K562 (cell line): ENCODE measurements at regions not wholly inside any gene's neighbourhood (a gene's known extent, or its start where the extent isn't known, plus 50 kb on each side); places are given as distances from the start of the nearest gene placed in this dataset.

Experiments
- ATAC-seq: fragments of 200-7000 bp; cut with Tn5 transposase; 3 replicates; pipeline ENCODE4 v1.9.1; 2020; ENCODE audit warnings: moderate library complexity
- BruUV-seq: library from RNA; stranded (reverse); fragments of 400-500 nt; replicated peaks from 2 replicates; lab custom pipeline; 2021; lab: Mats Ljungman, UMichigan
- CTCF ChIA-PET: fragments of 300-600 bp; formaldehyde crosslinking; extraction: SDS; loops from one replicate; lab custom pipeline; 2021; ENCODE audit warnings: low intra/inter-chr PET ratio; lab: Yijun Ruan, JAX
- POLR2A ChIA-PET: fragments of 300-600, 350-650 bp; sonication (Branson Sonifier 250); formaldehyde crosslinking; extraction: SDS; loops from one replicate; lab custom pipeline; 2021; ENCODE audit warnings: antibody characterized with exemption, inconsistent platforms; lab: Yijun Ruan, JAX
- DNase-seq, 4 experiments: peaks; one replicate each; pipeline versions ENCODE4 v3.0.0 to v3.0.0-alpha.2; 2011 to 2018; ENCODE audit warnings: low spot score in 3 of 4, mixed read lengths in 3 of 4; ENCODE audit errors: extremely low read depth in 1 of 4
- FAIRE-seq: peaks from 2 replicates; lab custom pipeline; 2011; peaks lifted over from hg19 to GRCh38; lab: Jason Lieb, UNC
- H2AFZ ChIP-seq: 2 replicates; pipeline ENCODE4 v1.6.0; 2011; ENCODE audit warnings: low read depth, low read length, control low read depth, inconsistent platforms
- H3K27ac ChIP-seq: fragments of 200-600 bp; 3 replicates; pipeline ENCODE4 v1.8.0; 2011; ENCODE audit warnings: low read depth, mild to moderate bottlenecking, control low read depth, inconsistent platforms, low read length, moderate library complexity, mixed read lengths; ENCODE audit errors: extremely low read depth
- H3K27me3 ChIP-seq, 2 experiments: fragments of 300-600 bp in 1 of 2; 2 replicates in 1 of 2; 3 replicates in 1 of 2; pipeline versions ENCODE4 v1.6.0 to v1.8.0; 2011; ENCODE audit warnings: inconsistent platforms in 2 of 2, low read length in 2 of 2, mild to moderate bottlenecking in 1 of 2, mixed read lengths in 1 of 2, moderate library complexity in 1 of 2; ENCODE audit not compliant: control insufficient read depth in 2 of 2, insufficient read depth in 2 of 2
- H3K36me3 ChIP-seq: fragments of 300-600 bp; 3 replicates; pipeline ENCODE4 v1.8.0; 2011; ENCODE audit warnings: mild to moderate bottlenecking, low read length, inconsistent platforms; ENCODE audit not compliant: control insufficient read depth, insufficient read depth
- H3K4me1 ChIP-seq, 2 experiments: fragments of 200-600 bp in 1 of 2; replicated peaks in 1 of 2; 2 replicates in 1 of 2; 3 replicates in 1 of 2; pipeline versions ENCODE4 v1.5.1 to v1.8.0; 2011; ENCODE audit warnings: inconsistent platforms in 2 of 2, low read length in 2 of 2, mild to moderate bottlenecking in 1 of 2, mixed read lengths in 1 of 2, moderate library complexity in 1 of 2; ENCODE audit not compliant: control insufficient read depth in 2 of 2, insufficient read depth in 2 of 2
- H3K4me2 ChIP-seq: 2 replicates; pipeline ENCODE4 v1.6.1; 2011; ENCODE audit warnings: low read length, control low read depth, inconsistent platforms, mixed read lengths; ENCODE audit not compliant: insufficient read depth
- H3K4me3 ChIP-seq: fragments of 200-600 bp; sonication (generic), shearing (Covaris generic); 2 replicates; pipeline ENCODE4 v1.5.1; 2016; ENCODE audit warnings: control low read depth, inconsistent platforms
- H3K79me2 ChIP-seq: fragments of 200-600 bp; 3 replicates; pipeline ENCODE4 v1.8.0; 2011; ENCODE audit warnings: low read length, inconsistent platforms; ENCODE audit not compliant: control insufficient read depth, insufficient read depth
- H3K9ac ChIP-seq, 2 experiments: 2 replicates each; pipeline versions ENCODE4 v1.6.0 to v1.6.1; 2011; ENCODE audit warnings: low read depth in 2 of 2, low read length in 2 of 2, control low read depth in 1 of 2, inconsistent platforms in 1 of 2, mild to moderate bottlenecking in 1 of 2, mixed read lengths in 1 of 2; ENCODE audit not compliant: insufficient read depth in 1 of 2
- H3K9me1 ChIP-seq: one replicate; pipeline ENCODE4 v1.6.0; 2011; ENCODE audit warnings: inconsistent platforms, mild to moderate bottlenecking, low read length, moderate library complexity; ENCODE audit not compliant: control insufficient read depth, insufficient read depth
- H3K9me3 ChIP-seq: replicated peaks from 2 replicates; pipeline ENCODE4 v1.5.1; 2011; ENCODE audit warnings: low read depth, low read length, inconsistent platforms; ENCODE audit not compliant: control insufficient read depth, insufficient read depth
- H4K20me1 ChIP-seq: replicated peaks from 2 replicates; pipeline ENCODE4 v1.6.1; 2011; ENCODE audit warnings: low read length, inconsistent platforms, mixed read lengths; ENCODE audit not compliant: control insufficient read depth, insufficient read depth
- ATF3 ChIP-seq, 2 experiments: fragments of 450-650 bp in 1 of 2; sonication (generic) in 1 of 2; formaldehyde crosslinking in 1 of 2; IDR thresholded peaks in 1 of 2; conservative IDR thresholded peaks in 1 of 2; 2 replicates each; pipeline versions ENCODE4 v1.6.1 to v1.8.1; 2016 to 2023; ENCODE audit warnings: mild to moderate bottlenecking in 2 of 2, moderate library complexity in 2 of 2, inconsistent platforms in 1 of 2, missing genetic modification reagents in 1 of 2
- CBX3 ChIP-seq, 2 experiments: IDR thresholded peaks; 1 replicate in 1 of 2; 2 replicates in 1 of 2; pipeline ENCODE4 v1.6.1; 2012; ENCODE audit warnings: inconsistent platforms in 2 of 2, low read length in 2 of 2, borderline replicate concordance in 1 of 2, control low read depth in 1 of 2
- FOSL1 ChIP-seq: fragments of 200-800 bp; sonication (Bioruptor generic); conservative IDR thresholded peaks from 2 replicates; pipeline ENCODE4 v1.6.1; 2016; ENCODE audit warnings: missing genetic modification characterization, missing compliant biosample characterization
- FOXA3 ChIP-seq, 2 experiments: fragments of 450-650 bp in 1 of 2; sonication (generic) in 1 of 2; formaldehyde crosslinking; IDR thresholded peaks in 1 of 2; conservative IDR thresholded peaks in 1 of 2; 2 replicates each; pipeline versions ENCODE4 v1.4.0 to v1.8.0; 2020 to 2022; ENCODE audit warnings: mild to moderate bottlenecking in 2 of 2, missing genetic modification reagents in 1 of 2
- GATAD2B ChIP-seq: fragments of 450-650 bp; IDR thresholded peaks from 2 replicates; pipeline ENCODE4 v1.6.1; 2017; ENCODE audit warnings: mild to moderate bottlenecking, borderline replicate concordance
- JUND ChIP-seq, 2 experiments: IDR thresholded peaks; 2 replicates in 1 of 2; 3 replicates in 1 of 2; pipeline ENCODE4 v1.6.1; 2011; ENCODE audit warnings: borderline replicate concordance in 2 of 2, low read depth in 2 of 2, low read length in 2 of 2, improper control_type of control experiment in 1 of 2, missing biosample characterization in 1 of 2, missing genetic modification characterization in 1 of 2, missing genetic modification reagents in 1 of 2
- LCOR ChIP-seq: sonication (generic); formaldehyde crosslinking; IDR thresholded peaks from 2 replicates; pipeline ENCODE4 v1.8.0; 2022; ENCODE audit warnings: mild to moderate bottlenecking, missing genetic modification reagents
- MEIS2 ChIP-seq: fragments of 450-650 bp; IDR thresholded peaks from 2 replicates; pipeline ENCODE4 v1.6.1; 2014; ENCODE audit warnings: mild to moderate bottlenecking; ENCODE audit not compliant: partially characterized antibody
- NCOA6 ChIP-seq: fragments of 450-650 bp; IDR thresholded peaks from 2 replicates; pipeline ENCODE4 v1.6.1; 2017; ENCODE audit warnings: mild to moderate bottlenecking
- PTTG1 ChIP-seq: fragments of 450-650 bp; IDR thresholded peaks from 2 replicates; pipeline ENCODE4 v1.6.1; 2016; ENCODE audit warnings: low read depth, mild to moderate bottlenecking, missing genetic modification characterization, missing compliant biosample characterization
- RAD21 ChIP-seq, 2 experiments: fragments of 250-450 bp in 1 of 2; fragments of 450-650 bp in 1 of 2; sonication (Bioruptor Pico) in 1 of 2; formaldehyde crosslinking in 1 of 2; IDR thresholded peaks in 1 of 2; conservative IDR thresholded peaks in 1 of 2; 2 replicates each; pipeline versions ENCODE4 v1.4.0 to v1.8.0; 2020 to 2022; ENCODE audit warnings: mild to moderate bottlenecking in 2 of 2, moderate library complexity in 1 of 2
- RCOR1 ChIP-seq, 2 experiments: IDR thresholded peaks; 2 replicates each; pipeline ENCODE4 v1.6.1; 2012; ENCODE audit warnings: low read depth in 2 of 2, low read length in 2 of 2, borderline replicate concordance in 1 of 2, improper control_type of control experiment in 1 of 2
- TAF15 ChIP-seq: fragments of 200-400 bp; formaldehyde crosslinking; IDR thresholded peaks from 2 replicates; pipeline ENCODE4 v1.6.1; 2017; ENCODE audit warnings: mild to moderate bottlenecking, low read depth, low read length, moderate library complexity
- TAL1 ChIP-seq: fragments of 450-650 bp; IDR thresholded peaks from 2 replicates; pipeline ENCODE4 v1.6.1; 2016; ENCODE audit warnings: mild to moderate bottlenecking
- TEAD4 ChIP-seq, 2 experiments: sonication (generic) in 1 of 2; formaldehyde crosslinking in 1 of 2; IDR thresholded peaks; 2 replicates each; pipeline versions ENCODE4 v1.6.1 to v1.8.0; 2012 to 2022; ENCODE audit warnings: borderline replicate concordance in 1 of 2, inconsistent platforms in 1 of 2, low read length in 1 of 2, mild to moderate bottlenecking in 1 of 2, missing genetic modification reagents in 1 of 2
- ZBTB17 ChIP-seq: fragments of 450-650 bp; formaldehyde crosslinking; IDR thresholded peaks from 2 replicates; pipeline ENCODE4 v1.4.0; 2020; ENCODE audit warnings: mild to moderate bottlenecking
- ZFPM2 ChIP-seq: fragments of 250-450 bp; sonication (Bioruptor Pico); IDR thresholded peaks from 2 replicates; pipeline ENCODE4 v1.5.1; 2022; ENCODE audit warnings: mild to moderate bottlenecking
- ZNF143 ChIP-seq: sonication (generic); formaldehyde crosslinking; IDR thresholded peaks from 2 replicates; pipeline ENCODE4 v1.9.0; 2022; ENCODE audit warnings: mild to moderate bottlenecking, missing genetic modification reagents
- ZNF174 ChIP-seq: fragments of 250-450 bp; sonication (Bioruptor Pico); IDR thresholded peaks from 2 replicates; pipeline ENCODE4 v1.4.0; 2020; ENCODE audit warnings: mild to moderate bottlenecking
- ZNF436 ChIP-seq: fragments of 250-450, 450-650 bp; sonication (Bioruptor Pico); formaldehyde crosslinking; IDR thresholded peaks from 2 replicates; pipeline ENCODE4 v1.7.0; 2020; ENCODE audit warnings: mild to moderate bottlenecking
- ZSCAN29 ChIP-seq: fragments of 450-650 bp; IDR thresholded peaks from 2 replicates; pipeline ENCODE4 v1.6.1; 2017
- WGBS: fragments of 100-300 bp; shearing (Covaris generic); methylation state at CpG from one replicate; pipeline ENCODE4 v1.1.6; 2016; ENCODE audit warnings: low coverage, mixed read lengths; ENCODE audit not compliant: insufficient coverage; ENCODE audit errors: missing lambda C conversion rate; 5-methylcytosine and 5-hydroxymethylcytosine counted together
- in situ Hi-C: fragments of 300-500 bp; cut with MboI; formaldehyde crosslinking; loops from 4 replicates; pipeline ENCODE4 v1.15.0; 2018; ENCODE audit warnings: inconsistent platforms, mixed read lengths
- intact Hi-C: fragments of 100-400 bp; cut with micrococcal nuclease; formaldehyde crosslinking; loops from 2 replicates; pipeline ENCODE4 v1.14.2; 2022

DNA sequence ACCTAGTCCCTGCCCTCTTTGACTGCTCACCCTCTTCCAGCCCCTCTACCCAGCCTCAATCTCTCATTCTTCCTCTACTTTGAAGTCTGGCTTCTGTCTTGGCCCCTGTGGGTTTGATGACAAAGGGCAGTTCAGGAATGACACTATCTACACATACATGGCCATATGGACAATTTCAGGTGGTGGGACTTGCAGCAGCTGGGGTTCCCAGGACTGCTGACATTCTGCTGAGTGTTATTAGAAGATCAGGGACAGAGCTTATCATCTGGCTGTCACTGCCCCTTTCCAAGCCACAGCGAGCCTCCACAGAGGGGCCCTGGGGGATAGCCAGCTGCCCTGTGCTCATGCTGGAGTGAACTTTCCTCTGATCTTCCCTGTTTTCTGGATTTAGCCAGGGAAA, 97.4 kb upstream of the IPO9 start (continued):
- TF ChIP-seq RCOR1 (IDR thresholded peaks at IDR 0.05; ENCODE audit: borderline replicate concordance in 1 of 2, low read depth in 2 of 2, low read length in 2 of 2), result no peak
- TF ChIP-seq PTTG1 (tag), result no peak
- TF ChIP-seq RAD21 (CRISPR knock-in tag; conservative IDR thresholded peaks at IDR 0.05 in 1 of 2, IDR thresholded peaks at IDR 0.05 in 1 of 2), result no peak
- no peak for TF ChIP-seq ZFPM2
- no peak for TF ChIP-seq ZSCAN29
- no peak for TF ChIP-seq ZNF174
- TF ChIP-seq FOXA3 (CRISPR knock-in tag; conservative IDR thresholded peaks at IDR 0.05 in 1 of 2, IDR thresholded peaks at IDR 0.05 in 1 of 2), result 0 out of 4 replicates have a peak, but pooled peaks of 1 of the 2 experiments have one; percentile 22
- peak; percentile 28; the same call in 1 of the 2 replicates for TF ChIP-seq TEAD4 (IDR thresholded peaks at IDR 0.05; ENCODE audit: low read length)
- TF ChIP-seq TEAD4 (CRISPR knock-in tag; IDR thresholded peaks at IDR 0.05; ENCODE audit: borderline replicate concordance), result no peak
- peak; percentile 24 for TF ChIP-seq MEIS2
- no peak for TF ChIP-seq GATAD2B

- 18% methylated on average over 2 of the region's 2 CpGs for WGBS
- POLR2A ChIA-PET, result interaction anchor here (0.6 to 1.5 kb wide), 5 partner anchors 11 to 588 kb away, joined by 3 to 6 read pairs (median 3); no protein-coding TSS in a partner anchor
- in situ Hi-C loops, result no loop called here
- TF ChIP-seq ZNF436 (CRISPR knock-in tag), result no peak
- no peak for TF ChIP-seq ZNF143
- TF ChIP-seq LCOR (CRISPR knock-in tag), result no peak
- no peak for TF ChIP-seq ZBTB17
- no peak for TF ChIP-seq CBX3 (IDR thresholded peaks at IDR 0.05; ENCODE audit: borderline replicate concordance in 1 of 2, low read length in 2 of 2)
- peak; percentile 57; the same call in 1 of the 2 replicates for TF ChIP-seq JUND (IDR thresholded peaks at IDR 0.05; ENCODE audit: borderline replicate concordance, low read depth, low read length)
- TF ChIP-seq JUND (tag; IDR thresholded peaks at IDR 0.05; ENCODE audit: borderline replicate concordance, low read depth, low read length), result peak; percentile 71
- TF ChIP-seq ATF3 (IDR thresholded peaks at IDR 0.05), result peak; percentile 66
- no peak for TF ChIP-seq ATF3 (CRISPR knock-in tag; conservative IDR thresholded peaks at IDR 0.05)
- no peak for TF ChIP-seq TAL1
- peak; percentile 77 for TF ChIP-seq FOSL1 (tag)
- TF ChIP-seq NCOA6, result no peak
- TF ChIP-seq TAF15, result no peak
Measured at GRCh38 chr1:201732351-201732750, 96.6 kb upstream of the IPO9 start.

More at GRCh38 chr1:201732351-201732750, 96.6 kb upstream of the IPO9 start:
- intact Hi-C loops, result no loop called here
- no peak overlapping the region for H3K9ac ChIP-seq
- no peak for DNase-seq
- H3K4me2 ChIP-seq, result no peak overlapping the region
- H3K4me3 ChIP-seq, result no peak overlapping the region
- H3K79me2 ChIP-seq, result no peaks in the 10 kb centered on the region
- no TSS peak for BruUV-seq
- peaks cover 2 to 16% of the 10 kb centered on the region in 2 experiments; a peak in 4 of 5 replicates for H3K27me3 ChIP-seq
- H3K36me3 ChIP-seq, result no peaks in the 10 kb centered on the region
- no peak for FAIRE-seq
- H3K27ac ChIP-seq, result no peak overlapping the region
- H4K20me1 ChIP-seq, result peaks cover 26% of the 10 kb centered on the region
- H3K4me1 ChIP-seq, result peaks cover 0 to 12% of the 10 kb centered on the region in 2 experiments; a peak in 4 of 5 replicates
- no peaks in the 10 kb centered on the region for H3K9me1 ChIP-seq
- H3K9me3 ChIP-seq, result no peaks in the 10 kb centered on the region
- H2AFZ ChIP-seq, result no peak overlapping the region
- CTCF ChIA-PET, result no interaction called here
- ATAC-seq, result no peak
